Prostate gland (tissue), 2 donors: ENCODE measurements at regions not wholly inside any gene's neighbourhood (a gene's known extent, or its start where the extent isn't known, plus 50 kb on each side); places are given as distances from the start of the nearest gene placed in this dataset.

Experiments used
- POLR2AphosphoS5 ChIP-seq: sonication (generic); formaldehyde crosslinking; IDR thresholded peaks from one replicate; pipeline ENCODE4 v1.6.1; 2017; ENCODE audit warnings: antibody characterized with exemption
- TF ChIP-seq, protein P1 (sequence below), 4 experiments: fragments of 200-600 bp in 2 of 4; fragments of 450-650 bp in 2 of 4; sonication (generic) in 2 of 4; IDR thresholded peaks; 1 replicate in 3 of 4; 2 replicates in 1 of 4; pipeline ENCODE4 v1.5.1; 2016 to 2019; ENCODE audit warnings: antibody characterized with exemption in 4 of 4, mild to moderate bottlenecking in 2 of 4, moderate library complexity in 2 of 4

DNA sequence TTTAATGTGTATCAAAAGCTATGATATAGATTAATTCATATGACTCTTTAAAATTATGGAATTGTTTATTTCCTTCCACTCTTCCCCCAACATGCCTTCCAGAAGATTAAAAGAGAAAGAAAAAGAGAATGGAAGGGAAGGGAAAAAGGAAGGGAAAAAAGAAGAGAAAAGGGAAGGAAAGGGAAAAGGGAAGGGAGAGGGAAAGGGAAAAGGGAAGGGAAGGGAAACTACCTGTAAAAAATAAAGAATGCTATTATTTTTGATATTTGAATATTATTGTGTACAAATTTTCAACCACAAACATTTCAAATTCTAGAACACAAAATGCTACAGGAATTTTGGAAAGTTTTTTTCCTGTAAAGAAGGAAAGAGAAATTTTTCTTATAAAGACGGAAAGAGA is 281.7 kb downstream of the SLCO4C1 start:
- TF ChIP-seq, protein P1, sequence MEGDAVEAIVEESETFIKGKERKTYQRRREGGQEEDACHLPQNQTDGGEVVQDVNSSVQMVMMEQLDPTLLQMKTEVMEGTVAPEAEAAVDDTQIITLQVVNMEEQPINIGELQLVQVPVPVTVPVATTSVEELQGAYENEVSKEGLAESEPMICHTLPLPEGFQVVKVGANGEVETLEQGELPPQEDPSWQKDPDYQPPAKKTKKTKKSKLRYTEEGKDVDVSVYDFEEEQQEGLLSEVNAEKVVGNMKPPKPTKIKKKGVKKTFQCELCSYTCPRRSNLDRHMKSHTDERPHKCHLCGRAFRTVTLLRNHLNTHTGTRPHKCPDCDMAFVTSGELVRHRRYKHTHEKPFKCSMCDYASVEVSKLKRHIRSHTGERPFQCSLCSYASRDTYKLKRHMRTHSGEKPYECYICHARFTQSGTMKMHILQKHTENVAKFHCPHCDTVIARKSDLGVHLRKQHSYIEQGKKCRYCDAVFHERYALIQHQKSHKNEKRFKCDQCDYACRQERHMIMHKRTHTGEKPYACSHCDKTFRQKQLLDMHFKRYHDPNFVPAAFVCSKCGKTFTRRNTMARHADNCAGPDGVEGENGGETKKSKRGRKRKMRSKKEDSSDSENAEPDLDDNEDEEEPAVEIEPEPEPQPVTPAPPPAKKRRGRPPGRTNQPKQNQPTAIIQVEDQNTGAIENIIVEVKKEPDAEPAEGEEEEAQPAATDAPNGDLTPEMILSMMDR (IDR thresholded peaks at IDR 0.05) = no peak
- no peak for TF ChIP-seq POLR2AphosphoS5
